Thyroid gland (tissue), 4 donors: ENCODE measurements at regions not wholly inside any gene's neighbourhood (a gene's known extent, or its start where the extent isn't known, plus 50 kb on each side); places are given as distances from the start of the nearest gene placed in this dataset.

Experiments
- POLR2A ChIP-seq, 2 donors: fragments of 450-650 bp; IDR thresholded peaks; one replicate each; pipeline ENCODE4 v1.6.1; 2017; ENCODE audit warnings: antibody characterized with exemption in 2 of 2, mild to moderate bottlenecking in 2 of 2, moderate library complexity in 1 of 2
- TF ChIP-seq, protein P1 (sequence below), 6 experiments: fragments of 200-600 bp in 3 of 6; fragments of 450-650 bp in 3 of 6; sonication (generic) in 3 of 6; IDR thresholded peaks; one replicate each; pipeline ENCODE4 v1.5.1; 2016 to 2019; ENCODE audit warnings: antibody characterized with exemption in 6 of 6, mild to moderate bottlenecking in 2 of 6, inconsistent platforms in 1 of 6, moderate library complexity in 1 of 6

DNA sequence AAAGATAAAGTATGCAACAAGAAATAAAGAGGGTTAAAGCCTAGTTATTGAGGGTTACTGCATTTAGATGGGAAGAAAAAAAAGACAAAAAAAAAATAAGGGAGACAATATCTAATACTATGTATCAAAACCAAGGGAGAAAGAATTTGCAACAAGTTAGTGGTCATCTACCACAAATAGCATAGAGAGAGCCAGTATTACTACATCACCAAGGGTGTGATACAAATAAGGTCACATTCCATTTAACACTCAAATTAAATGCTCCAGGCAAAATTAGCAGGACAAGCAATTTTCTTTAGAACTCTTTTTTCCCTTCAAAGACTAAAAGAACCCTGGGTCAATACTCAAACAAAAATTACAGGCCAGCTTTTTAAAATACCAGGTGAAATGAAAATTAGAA lies 115.1 kb upstream of the GULP1 start:
- TF ChIP-seq, protein P1, sequence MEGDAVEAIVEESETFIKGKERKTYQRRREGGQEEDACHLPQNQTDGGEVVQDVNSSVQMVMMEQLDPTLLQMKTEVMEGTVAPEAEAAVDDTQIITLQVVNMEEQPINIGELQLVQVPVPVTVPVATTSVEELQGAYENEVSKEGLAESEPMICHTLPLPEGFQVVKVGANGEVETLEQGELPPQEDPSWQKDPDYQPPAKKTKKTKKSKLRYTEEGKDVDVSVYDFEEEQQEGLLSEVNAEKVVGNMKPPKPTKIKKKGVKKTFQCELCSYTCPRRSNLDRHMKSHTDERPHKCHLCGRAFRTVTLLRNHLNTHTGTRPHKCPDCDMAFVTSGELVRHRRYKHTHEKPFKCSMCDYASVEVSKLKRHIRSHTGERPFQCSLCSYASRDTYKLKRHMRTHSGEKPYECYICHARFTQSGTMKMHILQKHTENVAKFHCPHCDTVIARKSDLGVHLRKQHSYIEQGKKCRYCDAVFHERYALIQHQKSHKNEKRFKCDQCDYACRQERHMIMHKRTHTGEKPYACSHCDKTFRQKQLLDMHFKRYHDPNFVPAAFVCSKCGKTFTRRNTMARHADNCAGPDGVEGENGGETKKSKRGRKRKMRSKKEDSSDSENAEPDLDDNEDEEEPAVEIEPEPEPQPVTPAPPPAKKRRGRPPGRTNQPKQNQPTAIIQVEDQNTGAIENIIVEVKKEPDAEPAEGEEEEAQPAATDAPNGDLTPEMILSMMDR (IDR thresholded peaks at IDR 0.05) = no peak
- TF ChIP-seq POLR2A (IDR thresholded peaks at IDR 0.05) = no peak
